HG02642 (cell line): ENCODE measurements at regions not wholly inside any gene's neighbourhood (a gene's known extent, or its start where the extent isn't known, plus 50 kb on each side); places are given as distances from the start of the nearest gene placed in this dataset.

Source experiments
- ATAC-seq: cut with Tn5 transposase; IDR thresholded peaks from one replicate; pipeline ENCODE4 v1.9.1; 2021; ENCODE audit warnings: mild to moderate bottlenecking; ENCODE audit not compliant: unreplicated experiment, poor library complexity

- no peak for ATAC-seq
Observed at GRCh38 chr1:57711326-57711725, 287.5 kb upstream of the DAB1 start.

DNA sequence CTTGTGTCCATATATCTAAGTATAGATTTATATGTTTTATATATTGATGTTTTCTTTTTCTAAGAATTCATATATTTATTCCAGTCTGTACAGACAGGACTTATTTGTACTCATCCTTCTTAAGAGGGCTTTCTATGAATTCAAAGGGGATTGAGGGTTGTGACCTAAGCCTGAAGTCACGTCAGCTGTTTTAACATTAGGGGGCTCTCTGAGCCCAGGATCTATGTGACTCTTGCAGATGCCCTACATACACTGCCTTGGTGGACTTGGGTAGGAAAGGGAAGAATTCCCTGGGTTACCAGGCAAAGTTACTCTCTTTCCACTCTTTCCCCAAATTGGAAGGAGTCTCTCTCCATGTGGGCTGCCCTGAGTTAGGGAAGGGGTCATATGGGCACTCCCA is 283.8 kb upstream of the DAB1 start:
- no peak for ATAC-seq

GRCh38 chr1:57704811-57705210 is 281.0 kb upstream of the DAB1 start:
- ATAC-seq: no peak

GRCh38 chr1:57704231-57704630 is 280.4 kb upstream of the DAB1 start:
- no peak for ATAC-seq

- ATAC-seq: no peak
Observed at GRCh38 chr1:57696904-57697303, 273.0 kb upstream of the DAB1 start.

DNA sequence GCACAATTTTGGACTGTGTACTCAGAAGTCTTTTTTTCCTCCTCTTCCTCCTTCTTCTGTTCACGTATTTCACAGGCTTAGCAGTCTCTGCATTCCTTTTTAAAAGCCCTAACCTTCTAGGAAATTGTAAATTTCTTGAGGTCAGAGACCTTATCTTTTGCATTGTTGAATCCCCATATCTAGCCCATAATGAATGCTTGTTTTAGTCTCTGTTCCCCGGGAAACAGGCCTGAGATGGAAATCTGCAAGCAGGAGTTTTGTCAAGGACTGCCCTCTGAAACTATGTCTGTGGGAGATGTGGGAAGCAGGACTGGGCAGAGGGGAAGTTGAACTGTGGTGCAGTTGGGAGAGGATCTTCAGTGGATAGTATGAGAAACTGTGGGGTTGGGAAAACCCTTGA is 272.2 kb upstream of the DAB1 start:
- ATAC-seq: no peak

DNA sequence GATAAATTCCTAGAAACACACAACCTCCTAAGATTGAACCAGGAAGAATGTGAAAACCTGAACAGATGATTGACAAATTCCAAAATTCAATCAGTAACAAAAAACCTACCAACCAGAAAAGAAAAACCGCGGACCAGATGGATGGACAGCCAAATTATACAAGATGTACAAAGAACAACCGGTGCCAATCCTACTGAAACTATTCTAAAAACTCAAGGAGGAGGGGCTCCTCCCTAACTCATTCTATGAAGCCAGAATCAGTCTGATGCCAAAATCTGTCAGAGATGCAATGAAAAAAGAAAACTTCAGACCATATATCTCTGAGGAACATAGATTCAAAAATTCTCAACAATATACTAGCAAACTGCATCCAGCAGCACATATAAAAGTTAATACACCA is 262.4 kb upstream of the DAB1 start:
- ATAC-seq: no peak

DNA sequence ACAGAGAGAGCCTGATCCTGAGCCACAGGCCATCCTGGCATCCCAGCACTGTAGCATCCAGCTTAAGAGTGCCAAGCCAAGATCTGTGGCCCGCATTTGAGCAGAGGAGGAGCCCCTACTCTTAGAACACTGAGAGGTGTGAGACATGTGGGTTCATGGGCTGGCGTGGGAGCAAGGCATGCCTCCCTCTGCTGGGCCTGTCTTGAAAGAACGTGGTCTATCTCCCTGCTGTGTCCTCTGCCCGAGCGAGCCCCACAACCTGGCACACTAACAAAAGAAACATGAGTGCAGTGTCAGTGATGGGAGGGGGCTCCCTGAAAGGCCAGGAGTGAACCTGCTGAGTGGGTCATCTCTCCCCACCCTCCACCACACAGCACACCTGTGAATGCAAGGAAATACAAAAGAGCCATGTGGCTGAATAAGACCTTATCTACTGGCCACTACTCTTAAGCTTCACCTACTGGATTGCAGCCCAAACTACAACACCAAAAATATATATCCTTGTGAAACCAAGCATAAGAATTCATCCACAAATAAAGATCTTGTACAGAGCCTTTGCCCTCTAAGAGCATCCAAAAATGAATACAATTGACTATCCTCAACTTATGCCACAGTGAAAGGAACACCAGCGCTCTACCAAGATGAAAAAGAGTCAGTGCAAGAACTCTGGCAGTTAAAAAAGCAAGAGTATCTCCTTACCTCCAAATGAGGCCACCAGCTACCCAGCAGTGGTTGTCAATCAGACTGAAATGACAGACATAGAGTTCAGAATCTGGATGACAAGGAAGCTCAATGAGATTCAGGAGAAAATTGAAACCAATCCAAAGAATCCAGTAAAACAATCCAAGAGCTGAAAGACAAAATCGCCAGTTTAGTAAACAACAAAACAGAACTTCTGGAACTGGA is 259.4 kb upstream of the DAB1 start:
- no peak for ATAC-seq

- ATAC-seq: no peak
Observed at GRCh38 chr1:57678138-57678537, 254.3 kb upstream of the DAB1 start.

GRCh38 chr1:57675776-57676175 is 251.9 kb upstream of the DAB1 start:
- no peak for ATAC-seq

- no peak for ATAC-seq
Observed at GRCh38 chr1:57674801-57675200, 250.9 kb upstream of the DAB1 start.

DNA sequence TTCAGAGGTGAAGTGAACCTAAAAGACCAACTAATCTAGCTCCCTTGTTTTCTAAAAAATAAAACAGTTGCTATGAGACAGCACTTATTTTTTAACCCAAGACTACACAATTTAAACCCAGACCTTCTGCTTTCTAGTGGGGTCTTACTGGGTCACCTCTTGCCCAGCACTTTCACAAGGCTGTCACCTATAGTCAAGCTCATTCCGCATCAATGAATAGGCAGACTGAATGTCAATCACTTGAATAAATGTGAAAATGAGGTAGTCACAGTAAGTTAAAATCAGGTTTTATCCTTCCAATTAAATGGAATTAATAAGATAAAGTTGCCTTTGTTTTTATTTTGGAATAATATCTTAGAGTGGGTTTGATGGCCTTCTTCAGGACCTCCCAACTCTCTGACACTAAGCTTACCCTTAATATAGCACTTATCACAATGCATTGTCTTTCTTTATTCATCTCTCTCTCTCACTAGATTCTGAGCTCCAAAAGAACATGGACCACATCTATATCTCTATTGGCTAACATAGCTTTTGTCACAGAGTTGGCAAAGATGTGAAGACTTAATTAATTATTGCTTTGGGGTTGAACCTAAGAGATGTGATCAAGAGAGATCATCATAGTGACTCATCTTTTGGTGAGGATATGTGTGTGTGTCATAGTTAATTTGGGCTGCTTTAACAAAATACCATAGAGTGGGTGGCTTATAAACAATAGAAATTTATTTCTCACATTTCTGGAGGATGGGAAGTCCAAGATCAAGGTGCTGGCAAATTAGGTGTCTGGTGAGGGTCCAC is 248.7 kb upstream of the DAB1 start:
- ATAC-seq: no peak

GRCh38 chr1:57671750-57672149 is 247.9 kb upstream of the DAB1 start:
- ATAC-seq: no peak

DNA sequence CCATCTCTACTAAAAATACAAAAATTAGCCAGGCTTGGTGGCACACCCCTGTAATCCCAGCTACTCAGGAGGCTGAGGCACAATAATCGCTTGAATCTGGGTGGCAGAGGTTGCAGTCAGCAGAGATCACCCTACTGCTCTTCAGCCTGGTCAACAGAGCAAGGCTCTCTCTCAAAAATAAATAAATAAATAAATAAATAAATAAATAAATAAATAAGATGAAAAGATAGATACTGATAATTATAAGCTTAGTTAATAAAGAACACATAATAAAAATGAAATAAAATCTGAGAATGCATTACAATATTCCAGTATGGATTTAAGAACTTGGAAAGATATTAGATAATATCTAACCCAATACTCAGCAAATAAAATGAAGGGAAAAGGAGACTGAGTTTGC is 235.9 kb upstream of the DAB1 start:
- ATAC-seq: no peak

DNA sequence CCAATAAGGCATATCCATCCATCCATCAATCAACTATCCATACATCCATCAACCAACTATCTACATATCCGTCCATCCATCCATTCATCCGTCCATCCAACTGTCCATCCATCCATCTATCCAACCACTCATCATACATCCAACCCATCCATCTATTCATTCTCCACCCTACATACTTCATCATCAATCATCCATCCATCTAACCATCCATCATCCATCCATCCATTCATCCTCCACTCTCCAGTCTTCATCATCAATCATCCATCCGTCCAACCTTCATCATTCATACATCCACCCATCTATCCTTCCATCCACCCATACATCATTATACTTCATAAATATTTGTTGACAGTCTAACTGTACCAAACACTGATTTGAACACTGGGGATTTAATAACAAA is 231.3 kb upstream of the DAB1 start:
- ATAC-seq: no peak

DNA sequence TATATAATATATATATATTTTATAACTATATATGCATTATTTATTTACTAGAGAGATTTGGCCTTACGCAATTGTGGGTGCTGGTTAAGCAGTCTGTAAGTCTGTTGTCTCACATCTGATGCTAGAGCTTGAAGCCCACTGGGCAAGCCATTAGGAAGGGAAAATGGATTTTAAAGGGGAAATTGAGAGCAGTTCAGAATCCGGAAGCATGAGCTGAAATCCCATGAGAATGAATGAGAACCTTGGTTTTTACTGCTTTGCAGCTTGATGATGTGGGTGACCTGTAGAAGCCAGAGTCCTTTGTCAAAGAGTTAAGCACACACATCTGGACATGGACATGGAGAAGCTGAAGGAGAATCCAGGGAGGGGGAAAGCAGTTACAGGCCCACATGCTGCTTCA is 220.8 kb upstream of the DAB1 start:
- ATAC-seq: no peak

DNA sequence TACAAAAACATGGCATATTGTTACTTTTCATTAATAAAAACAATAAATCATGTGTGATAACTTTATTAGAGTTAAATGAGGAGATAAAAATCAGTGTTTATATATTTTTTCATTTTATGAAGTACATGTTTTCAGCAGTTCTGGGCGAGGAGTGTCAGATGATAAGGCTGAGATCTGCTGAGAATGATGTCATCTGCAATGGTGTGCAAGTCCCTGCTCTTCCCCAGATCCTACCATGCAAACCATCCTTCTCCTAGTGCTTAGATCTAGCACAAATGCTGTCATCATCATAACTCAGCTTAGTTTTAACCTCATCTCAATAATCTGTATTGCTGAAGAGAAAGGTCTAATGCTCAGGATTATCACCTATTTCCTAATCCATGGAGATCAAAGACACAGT is 214.4 kb upstream of the DAB1 start:
- no peak for ATAC-seq

DNA sequence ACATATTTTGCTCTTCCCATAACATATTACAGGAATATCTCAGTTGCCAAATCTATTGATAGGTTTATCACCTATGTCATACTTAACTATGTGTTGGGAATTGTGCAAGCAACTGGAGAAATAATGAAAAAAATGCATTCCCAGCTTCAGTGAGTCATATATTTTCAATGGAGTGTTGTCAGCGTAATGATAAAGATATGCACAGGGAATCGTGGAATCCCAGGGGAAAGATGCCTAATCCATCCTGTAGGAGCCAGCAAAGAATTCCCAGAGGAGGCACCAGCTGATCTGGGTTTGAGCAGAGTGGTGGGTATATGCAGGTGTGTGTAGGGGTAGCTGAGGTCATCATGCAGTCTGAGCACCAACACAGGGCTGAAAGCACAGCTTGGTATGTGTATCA is 213.3 kb upstream of the DAB1 start:
- no peak for ATAC-seq

DNA sequence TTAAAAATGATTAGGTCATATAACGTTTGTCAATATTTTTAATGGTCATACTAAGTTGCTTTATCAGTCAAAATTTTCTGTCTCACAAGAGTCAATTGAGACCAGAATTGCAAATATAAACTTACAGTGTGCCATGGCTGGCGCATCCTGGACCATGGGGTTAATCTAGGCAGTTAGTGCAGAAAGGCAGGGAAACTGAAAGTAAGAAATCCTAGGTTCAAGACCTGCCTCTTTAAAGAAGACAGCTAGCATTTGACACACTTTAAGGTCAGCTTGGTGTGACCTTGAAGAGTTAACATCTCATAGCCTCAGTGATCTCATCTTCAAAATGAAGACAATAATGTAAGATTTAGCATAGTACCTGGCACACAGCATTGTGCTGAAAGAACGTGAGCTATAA is 210.0 kb upstream of the DAB1 start:
- no peak for ATAC-seq

GRCh38 chr1:57633056-57633455 is 209.2 kb upstream of the DAB1 start:
- no peak for ATAC-seq

DNA sequence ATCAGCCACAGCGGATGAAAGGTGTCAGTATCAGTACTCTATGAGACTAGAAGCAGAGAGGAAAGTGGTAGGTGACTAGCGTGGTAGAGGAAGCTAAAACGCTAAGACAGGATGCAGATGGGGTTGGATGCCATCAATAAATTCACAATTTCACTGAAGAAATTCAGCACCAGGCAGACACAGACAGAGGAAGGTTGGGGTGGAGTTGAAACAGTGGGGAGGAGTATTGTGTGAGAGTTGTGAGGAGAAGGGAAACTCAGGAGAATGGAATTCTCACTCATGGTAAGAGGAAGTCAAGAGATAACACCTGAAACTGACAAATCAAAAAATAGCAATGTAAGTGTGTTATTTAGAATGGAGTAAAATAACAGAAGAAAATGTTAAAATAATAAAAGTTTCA is 208.5 kb upstream of the DAB1 start:
- no peak for ATAC-seq

DNA sequence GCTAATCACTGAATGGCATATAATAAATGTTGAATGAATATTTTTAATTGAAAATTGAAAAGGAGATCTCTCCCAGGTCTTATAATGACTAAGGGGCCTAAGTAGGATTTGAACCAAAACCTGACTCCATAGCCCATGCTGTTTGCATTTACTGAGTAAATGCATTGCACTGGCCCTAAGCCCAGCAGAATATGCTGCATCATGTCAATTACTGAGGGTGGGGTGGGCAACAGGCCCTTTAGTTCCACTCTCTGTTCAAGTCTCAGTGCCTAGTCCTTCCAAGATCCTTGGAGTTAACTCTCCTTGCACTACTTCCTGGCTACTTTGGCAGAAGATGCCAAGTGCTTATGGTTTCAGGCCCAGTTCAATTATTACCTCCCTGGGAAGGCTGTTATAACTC is 203.8 kb upstream of the DAB1 start:
- ATAC-seq: no peak
